GM12864 (cell line): ENCODE measurements at regions not wholly inside any gene's neighbourhood (a gene's known extent, or its start where the extent isn't known, plus 50 kb on each side); places are given as distances from the start of the nearest gene placed in this dataset.

ENCODE experiments used
- DNase-seq: peaks from one replicate; pipeline ENCODE4 v3.0.0-alpha.2; 2011; ENCODE audit warnings: low read depth
- H3K4me3 ChIP-seq: 2 replicates; pipeline ENCODE4 v1.5.1; 2011; ENCODE audit warnings: mild to moderate bottlenecking, low read depth, low read length, control low read depth
- CTCF ChIP-seq: IDR thresholded peaks from 2 replicates; pipeline ENCODE4 v1.5.1; 2011; ENCODE audit warnings: low read depth, mild to moderate bottlenecking, moderate library complexity, low read length, control low read depth, inconsistent platforms; ENCODE audit errors: missing control alignments

DNA sequence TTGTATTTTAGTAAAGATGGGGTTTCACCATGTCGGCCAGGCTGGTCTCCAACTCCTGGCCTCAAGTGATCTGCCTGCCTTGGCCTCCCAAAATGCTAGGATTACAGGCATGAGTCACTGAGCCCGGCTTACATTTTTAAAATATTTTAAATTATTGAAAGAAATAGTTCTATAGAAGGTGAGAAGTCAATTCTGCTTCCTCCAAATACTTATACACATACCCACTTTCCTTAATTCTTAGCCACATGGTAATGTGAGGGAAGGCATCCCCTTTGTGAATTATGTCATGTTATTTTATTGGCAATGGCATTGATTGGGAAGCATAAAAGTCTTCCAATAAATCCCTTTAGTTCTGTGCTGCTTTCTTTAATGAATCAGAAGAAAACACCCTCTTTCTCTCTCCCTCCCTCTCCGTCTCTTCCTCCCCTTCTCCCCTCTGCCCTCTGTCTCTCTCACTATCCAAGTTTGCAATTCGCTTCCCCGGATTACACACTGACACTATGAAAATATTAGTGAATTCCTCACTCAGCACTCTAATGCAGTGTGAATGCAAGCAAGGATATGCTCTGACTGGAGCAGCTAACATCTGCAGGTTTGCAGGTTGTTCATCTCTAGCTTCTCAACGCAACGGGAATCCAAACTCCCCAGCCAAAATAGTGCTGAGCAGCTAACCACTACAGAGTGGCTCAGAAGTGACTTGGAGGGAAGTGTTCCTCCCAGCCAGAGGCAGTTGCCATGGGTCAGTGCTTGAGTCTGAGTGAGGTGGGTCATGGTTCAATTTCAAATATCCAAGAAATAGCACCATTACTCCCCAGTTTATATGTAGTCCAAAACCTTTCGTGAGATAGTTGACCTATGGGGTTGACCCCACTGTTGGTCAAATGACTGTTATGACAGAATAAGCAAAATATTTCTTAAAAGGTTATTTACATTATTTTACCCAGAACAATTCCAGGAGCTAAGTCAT lies 77.8 kb upstream of the CD55 start:
- DNase-seq, result no peak
- no peak overlapping the region for H3K4me3 ChIP-seq
- TF ChIP-seq CTCF, result no peak

DNA sequence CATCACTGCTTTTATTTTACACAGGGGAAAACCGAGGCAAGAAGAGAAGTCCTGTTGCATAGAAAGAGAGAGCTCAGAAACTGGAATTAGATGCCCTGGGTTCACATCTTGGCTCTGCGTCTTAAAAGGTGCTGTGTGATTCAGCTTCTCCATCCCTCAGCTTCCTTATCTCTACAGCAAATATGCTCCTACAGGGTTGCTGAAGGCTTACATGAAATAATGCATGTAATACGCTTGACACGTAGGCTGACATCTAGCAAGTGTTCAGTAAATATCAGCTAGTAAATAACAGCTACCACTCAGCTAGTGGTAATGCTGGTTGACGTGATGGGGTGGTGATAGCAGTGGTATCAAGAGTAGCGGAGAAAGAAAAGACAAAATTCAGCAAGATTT lies 77.1 kb upstream of the CD55 start:
- no peak overlapping the region for H3K4me3 ChIP-seq
- TF ChIP-seq CTCF, result no peak
- no peak for DNase-seq

DNA sequence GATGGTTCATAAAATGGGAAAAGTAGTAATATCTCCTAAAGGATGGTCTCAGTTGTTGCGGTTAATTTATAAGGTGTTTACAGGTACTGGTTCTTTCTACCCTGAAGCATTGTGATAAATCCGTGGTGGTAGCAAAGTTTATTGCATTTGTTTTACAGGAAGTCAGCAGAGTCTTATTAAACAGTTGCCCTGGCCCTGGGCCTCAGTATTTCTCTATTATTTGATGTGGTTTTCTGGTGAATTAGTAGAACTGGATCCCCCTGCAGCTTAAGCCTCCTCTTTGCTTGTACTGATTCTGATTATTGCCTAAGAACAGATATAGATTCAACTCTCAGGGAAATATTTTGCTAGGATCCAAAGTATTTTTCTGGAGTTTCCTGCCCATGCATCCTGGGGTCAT lies 76.4 kb upstream of the CD55 start:
- no peak overlapping the region for H3K4me3 ChIP-seq
- DNase-seq, result no peak
- TF ChIP-seq CTCF, result no peak

DNA sequence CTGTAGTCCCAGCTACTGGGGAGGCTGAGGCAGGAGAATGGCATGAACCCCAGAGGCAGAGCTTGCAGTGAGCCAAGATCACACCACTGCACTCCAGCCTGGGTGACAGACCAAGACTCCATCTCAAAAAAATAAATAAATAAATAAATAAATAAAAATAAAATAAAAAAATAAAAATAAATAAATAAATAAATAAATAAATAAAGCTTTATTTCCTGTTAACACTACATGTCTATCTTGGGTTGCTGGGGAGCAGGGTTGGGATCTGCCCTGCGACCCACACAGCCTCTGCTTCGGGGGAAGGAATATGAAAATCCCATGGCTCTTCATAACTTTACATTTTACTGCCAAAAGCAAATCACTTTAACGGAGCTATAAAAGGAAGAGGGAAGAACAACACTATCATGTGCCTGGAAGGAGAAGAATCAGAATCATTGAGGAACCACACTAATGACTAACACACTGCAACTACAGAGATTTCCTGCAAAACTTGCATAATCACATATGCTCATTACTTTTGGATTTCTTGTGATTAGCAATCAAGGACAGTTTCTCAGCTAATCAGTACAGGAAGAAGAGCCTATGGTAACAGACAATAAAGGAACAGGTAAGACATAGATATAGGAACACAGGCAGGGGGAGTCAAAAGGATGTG lies 72.8 kb upstream of the CD55 start:
- TF ChIP-seq CTCF, result no peak
- no peak for DNase-seq
- H3K4me3 ChIP-seq, result no peak overlapping the region

DNA sequence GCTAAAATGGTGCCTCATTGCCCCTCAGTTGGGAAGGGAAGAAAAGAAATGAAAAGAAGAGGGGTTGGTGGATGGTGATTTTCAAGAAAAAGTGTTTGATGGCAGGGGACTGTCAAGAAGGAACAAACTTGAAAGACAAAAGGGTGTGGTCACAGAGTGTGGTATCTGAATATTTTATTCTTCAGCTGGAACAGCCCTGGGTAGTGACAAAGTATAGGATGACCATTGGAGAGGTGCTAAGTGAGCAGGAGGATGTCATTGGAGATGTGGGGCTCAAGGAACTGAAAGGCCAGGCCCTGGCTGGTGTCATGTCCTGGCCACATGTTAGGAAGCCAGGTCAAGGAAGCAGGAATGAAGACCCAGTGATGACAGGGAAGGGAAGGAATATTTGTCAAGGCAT lies 71.0 kb upstream of the CD55 start:
- no peak for TF ChIP-seq CTCF
- no peak for DNase-seq
- H3K4me3 ChIP-seq, result no peak overlapping the region

DNA sequence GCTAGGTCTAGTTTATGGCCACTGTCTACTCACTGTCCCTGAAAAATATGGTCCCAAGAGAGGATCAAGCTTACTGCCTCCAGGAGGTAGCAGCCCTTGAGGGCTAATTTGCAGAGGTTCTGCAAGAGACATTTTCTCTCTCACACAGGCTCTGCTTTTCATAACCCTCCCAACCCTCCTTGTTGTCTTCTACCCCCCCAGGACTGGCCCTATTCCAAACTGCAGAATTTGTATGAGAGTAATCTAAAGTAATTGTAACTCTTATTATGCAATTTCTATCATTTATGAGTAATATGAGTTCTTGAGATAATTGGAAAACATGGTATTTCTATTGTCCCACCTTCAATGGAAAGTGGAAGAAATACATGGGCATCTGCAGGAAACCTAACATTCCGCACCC lies 70.4 kb upstream of the CD55 start:
- TF ChIP-seq CTCF, result no peak
- no peak overlapping the region for H3K4me3 ChIP-seq
- DNase-seq, result no peak

GRCh38 chr1:207256869-207257268 lies 64.6 kb upstream of the CD55 start:
- H3K4me3 ChIP-seq, result no peak overlapping the region
- TF ChIP-seq CTCF, result no peak
- DNase-seq, result no peak
